H9 (cell line): ENCODE measurements at regions not wholly inside any gene's neighbourhood (a gene's known extent, or its start where the extent isn't known, plus 50 kb on each side); places are given as distances from the start of the nearest gene placed in this dataset.
"Not testable (repeated sequence)": the region's sequence is repeated elsewhere in the genome, so short reads cannot be mapped to it uniquely, and the experiment has no call there.

Experiments
- DNase-seq: peaks from one replicate; pipeline ENCODE4 v3.0.0-alpha.2; 2017
- H2AFZ ChIP-seq: one replicate; pipeline ENCODE4 v1.6.1; 2013; ENCODE audit warnings: mild to moderate bottlenecking, low read length, control low read depth, moderate library complexity
- H2AK5ac ChIP-seq: 2 replicates; pipeline ENCODE4 v1.6.1; 2013; ENCODE audit warnings: low read length, control low read depth, mixed read lengths; ENCODE audit not compliant: insufficient read length
- H2BK120ac ChIP-seq: one replicate; pipeline ENCODE4 v1.6.1; 2013; ENCODE audit warnings: low read depth, mild to moderate bottlenecking, low read length, control low read depth, inconsistent platforms; ENCODE audit not compliant: poor library complexity, severe bottlenecking
- H2BK12ac ChIP-seq: 2 replicates; pipeline ENCODE4 v1.6.1; 2013; ENCODE audit warnings: low read length, control low read depth, mixed read lengths, low read depth; ENCODE audit not compliant: insufficient read length
- H2BK15ac ChIP-seq: 2 replicates; pipeline ENCODE4 v1.6.1; 2013; ENCODE audit warnings: low read depth, low read length, control low read depth
- H2BK20ac ChIP-seq: one replicate; pipeline ENCODE4 v1.6.1; 2013; ENCODE audit warnings: low read depth, mild to moderate bottlenecking, low read length, control low read depth, inconsistent platforms; ENCODE audit not compliant: poor library complexity, severe bottlenecking
- H2BK5ac ChIP-seq: 2 replicates; pipeline ENCODE4 v1.6.1; 2013; ENCODE audit warnings: low read length, control low read depth, mixed read lengths; ENCODE audit not compliant: insufficient read length
- H3K14ac ChIP-seq: 2 replicates; pipeline ENCODE4 v1.6.1; 2013; ENCODE audit warnings: low read length, control low read depth; ENCODE audit not compliant: insufficient read depth
- H3K18ac ChIP-seq: 2 replicates; pipeline ENCODE4 v1.6.1; 2013; ENCODE audit warnings: low read depth, mild to moderate bottlenecking, mixed read lengths, low read length, control low read depth; ENCODE audit not compliant: insufficient read length
- H3K23ac ChIP-seq: 2 replicates; pipeline ENCODE4 v1.6.1; 2013; ENCODE audit warnings: low read length, control low read depth, mixed read lengths, low read depth; ENCODE audit not compliant: insufficient read length
- H3K23me2 ChIP-seq: 2 replicates; pipeline ENCODE4 v1.6.1; 2013; ENCODE audit warnings: low read depth, mild to moderate bottlenecking, mixed read lengths, low read length, control low read depth; ENCODE audit not compliant: insufficient read length, poor library complexity, severe bottlenecking
- H3K27ac ChIP-seq: 2 replicates; pipeline ENCODE4 v1.5.1; 2013; ENCODE audit warnings: low read length, control low read depth, mixed read lengths, low read depth; ENCODE audit not compliant: insufficient read length
- H3K27me3 ChIP-seq: 2 replicates; pipeline ENCODE4 v1.6.1; 2013; ENCODE audit warnings: low read length, control low read depth, inconsistent platforms; ENCODE audit not compliant: insufficient read depth
- H3K4ac ChIP-seq: 2 replicates; pipeline ENCODE4 v1.6.1; 2013; ENCODE audit warnings: low read depth, mild to moderate bottlenecking, control low read depth, inconsistent platforms, low read length, moderate library complexity
- H3K4me1 ChIP-seq: 2 replicates; pipeline ENCODE4 v1.6.1; 2013; ENCODE audit warnings: low read length, control low read depth, inconsistent platforms; ENCODE audit not compliant: insufficient read depth
- H3K4me2 ChIP-seq: 2 replicates; pipeline ENCODE4 v1.6.1; 2013; ENCODE audit warnings: low read length, control low read depth, mixed read lengths; ENCODE audit not compliant: insufficient read length, insufficient read depth
- H3K56ac ChIP-seq: 2 replicates; pipeline ENCODE4 v1.6.1; 2013; ENCODE audit warnings: low read depth, mild to moderate bottlenecking, mixed read lengths, low read length, control low read depth; ENCODE audit not compliant: insufficient read length
- H3K79me1 ChIP-seq: 2 replicates; pipeline ENCODE4 v1.6.1; 2013; ENCODE audit warnings: low read depth, mild to moderate bottlenecking, moderate library complexity, low read length, control low read depth, inconsistent platforms; ENCODE audit not compliant: insufficient read depth, poor library complexity, severe bottlenecking
- H3K79me2 ChIP-seq: 2 replicates; pipeline ENCODE4 v1.6.1; 2013; ENCODE audit warnings: low read length, control low read depth, inconsistent platforms; ENCODE audit not compliant: insufficient read depth
- H3K9ac ChIP-seq: 2 replicates; pipeline ENCODE4 v1.6.1; 2013; ENCODE audit warnings: low read length, control low read depth, mixed read lengths; ENCODE audit not compliant: insufficient read length; ENCODE audit errors: extremely low read depth
- H3K9me3 ChIP-seq: one replicate; pipeline ENCODE4 v1.6.1; 2013; ENCODE audit warnings: low read depth, low read length, inconsistent platforms; ENCODE audit not compliant: control insufficient read depth
- H3T11ph ChIP-seq: one replicate; pipeline ENCODE4 v1.6.1; 2013; ENCODE audit warnings: mild to moderate bottlenecking, low read length, control low read depth, inconsistent platforms
- H4K20me1 ChIP-seq: one replicate; pipeline ENCODE4 v1.6.1; 2013; ENCODE audit not compliant: control insufficient read depth, insufficient read length, insufficient read depth
- H4K5ac ChIP-seq: 2 replicates; pipeline ENCODE4 v1.6.1; 2013; ENCODE audit warnings: low read depth, mild to moderate bottlenecking, mixed read lengths, low read length, control low read depth; ENCODE audit not compliant: insufficient read length
- H4K8ac ChIP-seq: replicated peaks from 2 replicates; pipeline ENCODE4 v1.6.1; 2013; ENCODE audit warnings: low read length, control low read depth, mixed read lengths, low read depth; ENCODE audit not compliant: insufficient read length
- H4K91ac ChIP-seq: 2 replicates; pipeline ENCODE4 v1.6.1; 2013; ENCODE audit warnings: low read depth, mild to moderate bottlenecking, moderate library complexity, mixed read lengths, low read length, control low read depth; ENCODE audit not compliant: insufficient read length
- H3K27ac Mint-ChIP-seq, 3 experiments: 2 replicates in 2 of 3; 3 replicates in 1 of 3; pipeline ENCODE4 v1.8.0; 2020 to 2021; ENCODE audit warnings: mixed read lengths in 3 of 3, mild to moderate bottlenecking in 1 of 3, moderate library complexity in 1 of 3
- H3K27me3 Mint-ChIP-seq: 2 replicates; pipeline ENCODE4 v1.8.0; 2021; ENCODE audit warnings: low read depth, mild to moderate bottlenecking, moderate library complexity, mixed read lengths
- H3K36me3 Mint-ChIP-seq, 3 experiments: 2 replicates in 2 of 3; 3 replicates in 1 of 3; pipeline ENCODE4 v1.8.0; 2020 to 2021; ENCODE audit warnings: low read depth in 3 of 3, mixed read lengths in 3 of 3; ENCODE audit not compliant: insufficient read depth in 1 of 3
- H3K4me1 Mint-ChIP-seq, 2 experiments: 2 replicates each; pipeline ENCODE4 v1.8.0; 2020; ENCODE audit warnings: mixed read lengths in 2 of 2
- H3K4me3 Mint-ChIP-seq, 2 experiments: 2 replicates in 1 of 2; 3 replicates in 1 of 2; pipeline ENCODE4 v1.8.0; 2020 to 2021; ENCODE audit warnings: mild to moderate bottlenecking in 2 of 2, mixed read lengths in 2 of 2, moderate library complexity in 1 of 2
- H3K9me3 Mint-ChIP-seq, 2 experiments: 2 replicates in 1 of 2; 3 replicates in 1 of 2; pipeline ENCODE4 v1.8.0; 2020; ENCODE audit warnings: mild to moderate bottlenecking in 2 of 2, mixed read lengths in 2 of 2, moderate library complexity in 1 of 2
- WGBS: extraction: QIAGEN DNeasy Blood & Tissue Kit; methylation state at CpG from one replicate; pipeline ENCODE4 v1.1.7; 2013; ENCODE audit warnings: missing lambda C conversion rate, low lambda C conversion rate, mixed read lengths; ENCODE audit not compliant: insufficient read length; ENCODE audit errors: extremely low coverage; 5-methylcytosine and 5-hydroxymethylcytosine counted together
- TF ChIP-seq, protein P1 (sequence below): fragments of 200-600 bp; sonication (generic); conservative IDR thresholded peaks from 3 replicates; pipeline ENCODE4 v1.8.0; 2021; ENCODE audit warnings: antibody characterized with exemption, mild to moderate bottlenecking

DNA sequence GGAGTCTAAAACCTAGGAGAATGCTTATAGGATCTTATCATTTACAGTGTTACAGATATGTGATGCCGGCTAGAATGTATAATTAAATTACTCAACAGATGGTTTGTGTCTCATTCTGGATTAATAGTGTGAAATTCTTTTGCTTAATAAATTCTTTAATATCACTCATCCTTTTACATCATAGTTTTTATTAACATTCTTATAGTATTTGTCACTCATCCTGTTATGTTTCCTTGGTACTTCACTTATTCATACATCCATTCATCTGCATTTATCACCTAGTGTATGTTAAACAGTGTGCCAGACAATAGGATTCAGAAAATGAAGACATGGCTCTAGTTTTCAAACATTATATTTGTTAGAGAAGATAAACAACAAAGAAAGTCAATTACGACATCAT is 468.7 kb downstream of the FRK start:
- no peak overlapping the region for H3K27ac Mint-ChIP-seq
- H3K4ac ChIP-seq = no peak overlapping the region

DNA sequence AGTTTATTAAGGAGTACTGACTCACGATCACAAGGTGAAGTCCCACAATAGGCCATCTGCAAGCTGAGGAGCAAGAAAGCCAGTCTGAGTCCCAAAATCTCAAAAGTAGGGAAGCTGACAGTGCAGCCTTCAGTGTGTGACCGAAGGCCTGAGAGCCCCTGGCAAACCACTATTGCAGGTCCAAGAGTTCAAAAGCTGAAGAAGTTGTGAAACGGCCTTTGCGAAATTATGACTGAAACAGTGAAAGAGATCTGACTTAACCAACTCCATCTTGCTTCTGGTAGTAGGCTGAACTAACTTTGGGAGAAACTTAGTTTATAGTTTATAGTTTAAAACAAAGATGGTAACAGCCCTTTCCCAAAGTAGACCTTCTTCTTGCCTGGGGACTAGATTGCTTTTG is 471.6 kb downstream of the FRK start:
- H3K27me3 ChIP-seq, H3K79me2 ChIP-seq, H3K56ac ChIP-seq, H3K4ac ChIP-seq, H3K9me3 ChIP-seq, H4K8ac ChIP-seq, H3K4me1 Mint-ChIP-seq, H3K14ac ChIP-seq, H3K27ac Mint-ChIP-seq, H2BK15ac ChIP-seq, H3K9me3 Mint-ChIP-seq, H2BK20ac ChIP-seq, H3K27ac ChIP-seq, H2AK5ac ChIP-seq, H3K4me3 Mint-ChIP-seq, H3K23ac ChIP-seq, DNase-seq, H3K4me2 ChIP-seq, H2AFZ ChIP-seq, H3K4me1 ChIP-seq, H3K23me2 ChIP-seq, H4K20me1 ChIP-seq, H4K5ac ChIP-seq, H4K91ac ChIP-seq, H2BK120ac ChIP-seq, H3K27me3 Mint-ChIP-seq, H3K18ac ChIP-seq, H2BK12ac ChIP-seq, H3K36me3 Mint-ChIP-seq, H3T11ph ChIP-seq, H3K79me1 ChIP-seq, H3K9ac ChIP-seq, H2BK5ac ChIP-seq: not testable (repeated sequence)
- no CpG with 5 or more reads among the region's 4 CpGs for WGBS

More for the DNA sequence above, 468.7 kb downstream of the FRK start:
- H4K8ac ChIP-seq = no peak overlapping the region
- H3K9me3 Mint-ChIP-seq = no peaks in the 10 kb centered on the region; a peak in 2 of 5 replicates
- no peak overlapping the region for H3T11ph ChIP-seq
- H3K4me1 Mint-ChIP-seq = no peaks in the 10 kb centered on the region
- H3K79me2 ChIP-seq = no peaks in the 10 kb centered on the region
- no peak overlapping the region for H3K4me2 ChIP-seq
- no peak overlapping the region for H3K23ac ChIP-seq
- H2AFZ ChIP-seq = no peak overlapping the region
- H2BK120ac ChIP-seq = no peak overlapping the region
- no peaks in the 10 kb centered on the region for H3K27me3 Mint-ChIP-seq
- no peak overlapping the region for H4K91ac ChIP-seq
- no peaks in the 10 kb centered on the region for H3K36me3 Mint-ChIP-seq
- no peak overlapping the region for H2BK15ac ChIP-seq
- no peak overlapping the region for H3K18ac ChIP-seq
- no peaks in the 10 kb centered on the region for H3K9me3 ChIP-seq
- no peak overlapping the region for H3K14ac ChIP-seq
- no peak overlapping the region for H3K4me3 Mint-ChIP-seq
- no peak for DNase-seq
- H3K56ac ChIP-seq = no peak overlapping the region
- H4K5ac ChIP-seq = no peak overlapping the region
- H3K27me3 ChIP-seq = no peaks in the 10 kb centered on the region
- H3K27ac ChIP-seq = no peak overlapping the region
- no peak overlapping the region for H3K9ac ChIP-seq
- no peaks in the 10 kb centered on the region for H4K20me1 ChIP-seq
- no peak overlapping the region for H2BK12ac ChIP-seq
- WGBS = no CpG with 5 or more reads among the region's 2 CpGs
- no peaks in the 10 kb centered on the region for H3K23me2 ChIP-seq
- TF ChIP-seq, protein P1, sequence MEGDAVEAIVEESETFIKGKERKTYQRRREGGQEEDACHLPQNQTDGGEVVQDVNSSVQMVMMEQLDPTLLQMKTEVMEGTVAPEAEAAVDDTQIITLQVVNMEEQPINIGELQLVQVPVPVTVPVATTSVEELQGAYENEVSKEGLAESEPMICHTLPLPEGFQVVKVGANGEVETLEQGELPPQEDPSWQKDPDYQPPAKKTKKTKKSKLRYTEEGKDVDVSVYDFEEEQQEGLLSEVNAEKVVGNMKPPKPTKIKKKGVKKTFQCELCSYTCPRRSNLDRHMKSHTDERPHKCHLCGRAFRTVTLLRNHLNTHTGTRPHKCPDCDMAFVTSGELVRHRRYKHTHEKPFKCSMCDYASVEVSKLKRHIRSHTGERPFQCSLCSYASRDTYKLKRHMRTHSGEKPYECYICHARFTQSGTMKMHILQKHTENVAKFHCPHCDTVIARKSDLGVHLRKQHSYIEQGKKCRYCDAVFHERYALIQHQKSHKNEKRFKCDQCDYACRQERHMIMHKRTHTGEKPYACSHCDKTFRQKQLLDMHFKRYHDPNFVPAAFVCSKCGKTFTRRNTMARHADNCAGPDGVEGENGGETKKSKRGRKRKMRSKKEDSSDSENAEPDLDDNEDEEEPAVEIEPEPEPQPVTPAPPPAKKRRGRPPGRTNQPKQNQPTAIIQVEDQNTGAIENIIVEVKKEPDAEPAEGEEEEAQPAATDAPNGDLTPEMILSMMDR = no peak
- H3K4me1 ChIP-seq = no peaks in the 10 kb centered on the region
- H2AK5ac ChIP-seq = no peak overlapping the region
- H2BK20ac ChIP-seq = no peak overlapping the region
- H2BK5ac ChIP-seq = no peak overlapping the region
- H3K79me1 ChIP-seq = no peaks in the 10 kb centered on the region
